ENCODE measurements at regions not wholly inside any gene's neighbourhood (a gene's known extent, or its start where the extent isn't known, plus 50 kb on each side); places are given as distances from the start of the nearest gene placed in this dataset.
"Not testable (repeated sequence)": the region's sequence is repeated elsewhere in the genome, so short reads cannot be mapped to it uniquely, and the experiment has no call there.

DNA sequence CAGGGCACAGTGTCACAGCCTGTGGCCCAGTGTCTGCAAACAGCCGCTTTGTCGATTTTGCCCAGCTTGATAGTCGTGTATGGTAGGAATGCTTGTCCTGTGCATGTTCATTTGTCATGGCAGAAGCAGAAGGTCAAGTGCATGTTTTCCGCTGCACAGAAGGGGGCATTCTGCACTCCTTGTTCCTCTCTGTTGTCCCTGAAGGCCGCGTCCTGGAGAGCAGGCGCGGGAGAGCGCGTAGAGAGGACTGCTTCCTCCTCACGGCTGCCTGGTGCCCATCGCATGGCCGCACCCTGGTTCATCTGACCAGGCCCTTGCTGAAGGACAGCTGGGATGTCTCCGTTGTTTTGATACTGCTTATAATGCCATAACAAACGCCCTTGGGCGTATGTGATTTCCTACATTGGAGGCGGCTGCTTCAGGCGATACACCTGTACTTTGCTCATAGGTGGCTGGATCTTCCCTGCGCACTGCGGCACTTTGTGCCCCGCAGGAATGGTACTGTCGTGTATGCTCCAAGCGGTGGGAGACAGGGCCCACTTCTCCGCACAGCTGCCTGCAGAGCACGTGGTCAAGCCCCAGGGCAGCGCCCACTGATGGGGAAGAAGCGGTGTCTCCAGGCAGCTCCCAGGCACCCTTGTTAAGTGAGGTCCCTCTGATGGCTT is 63.5 kb upstream of the LRPAP1 start:
- not testable (repeated sequence) for H3K36me3 Mint-ChIP-seq, H3K4me1 Mint-ChIP-seq, H3K4me3 Mint-ChIP-seq, H3K27me3 Mint-ChIP-seq, H3K9me3 Mint-ChIP-seq, H3K27ac Mint-ChIP-seq

DNA sequence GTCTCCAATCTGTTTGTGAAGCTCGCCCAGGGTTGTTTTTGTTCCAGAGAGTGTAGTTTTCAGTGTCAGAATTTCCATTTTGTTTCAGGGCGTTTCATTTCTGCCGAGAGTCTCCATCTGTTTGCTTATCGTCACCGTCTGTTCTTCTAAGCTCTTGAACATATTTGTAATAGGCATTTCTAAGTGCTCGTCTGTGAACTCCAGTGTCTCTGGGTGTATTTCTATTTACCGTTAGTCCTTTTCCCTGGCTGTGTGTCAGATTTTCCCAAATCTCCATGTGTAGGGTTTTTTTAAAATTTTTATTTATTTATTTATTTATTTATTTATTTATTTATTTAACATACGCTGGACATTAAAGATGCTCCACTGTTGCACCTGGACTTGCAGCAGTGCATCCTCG is 62.5 kb upstream of the LRPAP1 start:
- H3K4me3 Mint-ChIP-seq, H3K36me3 Mint-ChIP-seq, H3K27me3 Mint-ChIP-seq, H3K27ac Mint-ChIP-seq, H3K9me3 Mint-ChIP-seq, H3K4me1 Mint-ChIP-seq: not testable (repeated sequence)

DNA sequence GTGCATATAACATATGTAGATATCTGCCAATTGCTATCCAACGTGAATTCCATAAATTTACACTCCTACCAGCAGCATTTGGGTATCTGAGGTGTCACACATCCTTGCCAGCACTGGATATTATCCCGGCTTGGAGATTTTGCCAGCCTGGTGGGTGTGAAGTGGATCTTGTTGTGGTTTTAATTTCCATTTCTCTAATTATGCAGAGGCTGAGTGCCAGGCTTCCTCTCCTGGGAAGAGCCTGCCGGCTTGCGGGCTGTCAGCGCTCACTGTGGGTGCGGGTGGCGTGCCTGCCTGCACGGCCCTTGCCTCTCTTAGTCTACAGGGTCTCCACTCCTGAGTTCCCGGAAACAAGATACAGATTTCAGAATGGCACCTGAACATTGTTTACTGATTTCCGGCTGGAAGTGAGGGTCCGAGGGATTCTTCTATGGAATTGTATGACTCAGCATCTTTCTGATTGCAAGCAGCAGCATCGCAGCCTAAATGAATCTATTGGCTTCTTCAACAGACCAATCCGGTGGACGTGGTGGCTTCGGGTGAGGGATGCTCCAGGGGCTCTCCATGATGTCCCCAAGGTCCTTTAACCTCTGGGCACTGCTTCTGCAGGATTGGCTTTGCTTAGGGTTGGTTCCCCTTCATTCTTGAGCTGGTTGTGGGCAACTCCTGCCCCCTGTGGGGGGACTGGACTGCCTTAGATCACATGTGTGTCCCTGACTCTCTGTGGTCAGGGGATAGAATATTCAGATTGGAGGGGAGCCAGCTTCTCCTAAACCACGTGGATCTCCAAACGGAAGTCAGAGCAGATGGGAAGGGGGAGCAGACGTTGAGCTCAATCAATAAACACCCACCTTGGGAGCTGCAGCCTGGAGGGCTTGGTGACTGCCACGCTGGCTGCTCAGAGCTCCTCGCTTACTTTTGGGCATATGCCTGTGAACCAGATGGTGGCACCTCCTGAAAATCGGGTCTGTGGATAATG is 58.0 kb upstream of the LRPAP1 start:
- not testable (repeated sequence) for H3K36me3 Mint-ChIP-seq, H3K4me3 Mint-ChIP-seq, H3K4me1 Mint-ChIP-seq, H3K27me3 Mint-ChIP-seq, H3K27ac Mint-ChIP-seq, H3K9me3 Mint-ChIP-seq

DNA sequence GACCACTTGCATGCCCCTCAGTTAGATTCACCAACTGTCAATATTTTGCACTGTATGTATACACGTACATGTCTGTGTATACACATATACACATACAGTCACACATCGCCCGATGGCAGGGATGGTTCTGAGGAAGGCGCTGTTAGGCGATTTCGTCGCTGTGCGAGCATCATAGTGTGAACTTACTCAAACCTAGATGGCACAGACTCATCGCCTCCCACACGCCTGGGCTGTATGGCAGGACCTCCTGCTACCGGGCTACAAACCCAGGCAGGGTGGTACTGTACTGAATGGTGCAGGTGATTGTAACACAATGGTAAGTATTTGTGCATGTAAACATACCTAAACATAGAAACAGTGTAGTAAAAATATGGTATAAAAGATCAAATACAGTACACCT is 57.2 kb upstream of the LRPAP1 start:
- not testable (repeated sequence) for H3K36me3 Mint-ChIP-seq, H3K27ac Mint-ChIP-seq, H3K4me1 Mint-ChIP-seq, H3K27me3 Mint-ChIP-seq, H3K4me3 Mint-ChIP-seq, H3K9me3 Mint-ChIP-seq

DNA sequence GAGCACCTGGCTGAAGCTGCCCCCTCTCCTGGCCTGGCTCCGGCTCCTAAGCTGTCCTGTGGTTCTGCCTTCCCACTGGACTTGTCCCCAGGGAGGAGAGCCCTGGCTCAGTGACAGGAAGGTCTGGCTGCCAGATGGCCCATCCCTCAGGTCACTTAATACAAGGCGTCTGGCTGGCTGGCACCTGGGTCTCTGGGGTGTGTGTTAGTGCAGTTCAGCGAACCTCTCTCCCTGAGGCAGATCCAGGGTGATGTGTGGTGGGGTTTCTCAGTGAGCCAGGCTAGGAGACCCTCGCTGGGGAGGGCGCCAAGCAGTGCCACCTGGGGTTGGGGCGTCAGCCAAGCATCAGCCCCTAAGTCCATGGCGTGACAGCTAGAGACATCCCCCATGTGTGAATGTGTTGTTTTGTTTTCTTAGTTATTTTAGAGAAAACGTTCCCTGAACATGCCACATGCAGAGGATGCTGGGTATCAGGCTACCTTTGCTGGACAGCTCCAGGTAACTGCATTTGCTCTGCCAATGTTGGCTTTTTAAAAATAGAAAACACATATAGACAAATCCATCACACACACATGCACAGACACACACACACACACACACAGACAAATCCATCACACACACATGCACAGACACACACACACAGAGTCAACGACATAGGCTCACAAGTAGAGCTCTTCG is 56.4 kb upstream of the LRPAP1 start:
- not testable (repeated sequence) for H3K9me3 Mint-ChIP-seq, H3K4me3 Mint-ChIP-seq, H3K4me1 Mint-ChIP-seq, H3K36me3 Mint-ChIP-seq, H3K27me3 Mint-ChIP-seq, H3K27ac Mint-ChIP-seq

DNA sequence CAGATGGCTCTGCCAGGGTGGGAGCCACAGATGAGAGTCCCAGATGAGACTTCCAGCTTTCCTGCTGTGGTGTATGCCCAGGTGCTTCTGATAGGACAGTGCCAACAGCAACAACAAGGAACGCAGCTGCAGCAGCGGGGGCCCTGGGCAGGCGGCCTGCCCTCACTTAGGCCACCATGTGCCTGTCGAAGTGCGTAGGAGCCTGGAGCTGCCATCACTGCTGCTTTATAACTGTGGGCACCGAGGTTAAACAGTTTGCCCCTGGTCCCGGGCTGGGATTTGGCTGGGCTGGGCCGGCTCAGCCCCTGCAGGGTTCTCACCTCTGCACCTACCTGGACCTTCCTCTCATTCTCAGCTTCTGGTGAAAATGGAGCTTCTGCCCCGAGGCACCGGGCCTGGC is 54.4 kb upstream of the LRPAP1 start:
- H3K9me3 Mint-ChIP-seq, H3K36me3 Mint-ChIP-seq, H3K4me3 Mint-ChIP-seq, H3K27me3 Mint-ChIP-seq, H3K27ac Mint-ChIP-seq, H3K4me1 Mint-ChIP-seq: not testable (repeated sequence)

DNA sequence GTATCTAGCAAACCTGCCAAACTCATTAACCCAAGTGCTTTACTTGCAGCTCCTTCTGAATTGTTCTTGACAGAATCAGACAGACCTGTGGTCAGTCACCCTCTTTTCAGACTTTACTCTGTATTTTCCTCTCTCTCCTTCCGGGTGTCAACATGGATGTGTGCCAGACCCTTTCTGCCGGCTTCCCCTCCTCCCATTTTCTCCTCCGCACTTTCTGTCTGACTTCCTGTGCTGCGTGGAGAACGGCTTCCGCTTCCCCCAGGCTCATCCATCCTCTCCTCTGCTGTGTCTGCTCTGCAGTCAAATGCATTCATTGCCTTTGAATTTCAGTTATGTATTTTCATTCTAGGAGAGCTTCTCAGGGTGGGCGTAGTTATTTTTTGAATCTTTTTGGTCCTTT is 53.3 kb upstream of the LRPAP1 start:
- H3K27me3 Mint-ChIP-seq, H3K27ac Mint-ChIP-seq, H3K4me1 Mint-ChIP-seq, H3K4me3 Mint-ChIP-seq, H3K9me3 Mint-ChIP-seq, H3K36me3 Mint-ChIP-seq: not testable (repeated sequence)

DNA sequence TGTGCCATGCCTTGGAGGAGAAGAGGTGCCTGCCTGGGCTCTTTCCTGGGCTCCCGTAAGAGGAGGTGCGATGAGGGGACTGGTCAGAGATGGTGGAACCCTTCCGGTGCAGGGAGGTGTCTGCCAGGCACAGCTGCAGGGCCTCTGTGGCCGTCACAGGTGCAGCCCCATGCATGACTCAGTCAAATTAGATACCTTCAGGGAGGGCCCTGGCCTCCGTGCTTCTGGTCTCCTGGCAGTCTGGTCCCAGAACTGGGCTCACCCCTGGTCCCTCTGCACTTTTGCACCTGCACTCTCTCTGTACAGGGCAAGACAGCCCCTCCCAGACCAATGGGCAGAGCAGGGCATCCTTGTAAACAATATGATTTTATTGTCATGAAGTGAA is 49.9 kb upstream of the LRPAP1 start:
- Mint-ChIP-seq H3K4me3 (no peak overlapping the region), H3K36me3 (no peaks in the 10 kb centered on the region), H3K9me3 (no peaks in the 10 kb centered on the region), H3K4me1 (peaks cover 5% of the 10 kb centered on the region), H3K27ac (no peak overlapping the region), H3K27me3 (peaks cover 10% of the 10 kb centered on the region)
